Ishikawa (cell line): ENCODE measurements at regions not wholly inside any gene's neighbourhood (a gene's known extent, or its start where the extent isn't known, plus 50 kb on each side); places are given as distances from the start of the nearest gene placed in this dataset.

ENCODE experiments used
- CEBPB ChIP-seq: IDR thresholded peaks from 2 replicates; pipeline ENCODE4 v1.6.1; 2012
- CREB1 ChIP-seq: IDR thresholded peaks from 2 replicates; pipeline ENCODE4 v1.6.1; 2012; ENCODE audit warnings: low read depth
- EGR1 ChIP-seq: IDR thresholded peaks from 2 replicates; pipeline ENCODE4 v1.6.1; 2012
- EP300 ChIP-seq: IDR thresholded peaks from 2 replicates; pipeline ENCODE4 v1.6.1; 2012; ENCODE audit warnings: borderline replicate concordance
- FOXM1 ChIP-seq: IDR thresholded peaks from 2 replicates; pipeline ENCODE4 v1.6.1; 2012; ENCODE audit warnings: low read depth, borderline replicate concordance
- NFIC ChIP-seq: IDR thresholded peaks from 2 replicates; pipeline ENCODE4 v1.6.1; 2012
- RAD21 ChIP-seq: IDR thresholded peaks from 2 replicates; pipeline ENCODE4 v1.6.1; 2012; ENCODE audit warnings: low read depth
- REST ChIP-seq: IDR thresholded peaks from 2 replicates; pipeline ENCODE4 v1.6.1; 2012; ENCODE audit warnings: low read depth, mild to moderate bottlenecking
- TAF1 ChIP-seq: IDR thresholded peaks from 2 replicates; pipeline ENCODE4 v1.6.1; 2012; ENCODE audit warnings: low read depth, mild to moderate bottlenecking
- TCF12 ChIP-seq: IDR thresholded peaks from 2 replicates; pipeline ENCODE4 v1.6.1; 2012; ENCODE audit warnings: low read depth
- TEAD4 ChIP-seq: IDR thresholded peaks from 2 replicates; pipeline ENCODE4 v1.6.1; 2012
- YY1 ChIP-seq: IDR thresholded peaks from 2 replicates; pipeline ENCODE4 v1.6.1; 2012; ENCODE audit warnings: low read depth
- ZBTB7A ChIP-seq: IDR thresholded peaks from 2 replicates; pipeline ENCODE4 v1.6.1; 2012; ENCODE audit warnings: low read depth
- TF ChIP-seq, protein P1 (sequence below): IDR thresholded peaks from 2 replicates; pipeline ENCODE4 v1.6.1; 2012
- TF ChIP-seq, protein P2 (sequence below): IDR thresholded peaks from 2 replicates; pipeline ENCODE4 v1.6.1; 2012

GRCh38 chr7:33714208-33714607 lies 191.1 kb upstream of the BMPER start:
- TF ChIP-seq FOXM1 (no peak), CREB1 (no peak), NFIC (no peak), CEBPB (no peak), YY1 (no peak)

DNA sequence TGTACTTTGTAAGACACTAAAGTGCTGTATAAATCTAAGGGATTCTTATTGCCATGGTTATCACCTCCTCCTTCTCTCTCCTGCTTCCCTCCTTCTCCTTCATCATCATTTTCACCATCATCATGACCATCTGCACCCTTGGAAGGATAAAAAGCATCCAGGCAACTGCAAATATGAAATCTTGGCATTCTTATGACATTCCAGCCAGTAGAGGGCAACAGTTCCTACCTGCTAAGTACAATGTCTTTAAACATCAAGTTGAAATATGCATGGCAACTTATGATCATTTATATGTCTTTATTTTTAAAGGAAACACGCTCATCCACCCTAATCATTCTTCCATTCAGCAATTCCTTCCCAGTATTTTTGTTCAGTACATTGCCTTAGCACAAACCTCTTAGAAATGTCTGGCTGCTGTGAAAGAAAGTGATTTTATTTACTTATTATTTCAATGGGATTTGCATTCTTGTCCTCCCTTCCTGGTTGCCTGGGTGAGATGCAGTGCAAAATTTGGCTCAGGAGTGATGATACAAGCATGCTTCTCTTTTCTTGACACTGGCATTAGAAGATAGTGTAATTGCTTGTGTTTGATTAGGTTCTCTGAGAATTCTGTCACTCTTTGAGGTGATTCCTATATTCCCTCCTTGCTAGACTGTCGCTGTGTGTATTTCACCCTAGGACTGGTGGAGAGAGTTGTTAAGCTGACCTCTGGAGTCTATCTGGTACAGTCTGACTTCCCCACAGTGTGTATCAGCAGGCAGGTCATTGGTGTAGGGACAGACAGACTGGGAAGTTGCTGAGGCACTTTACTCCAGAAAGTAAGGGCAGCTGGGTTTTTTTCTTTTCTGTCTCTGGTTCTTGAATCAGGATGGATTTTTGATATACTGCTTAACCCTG lies 188.5 kb upstream of the BMPER start:
- TF ChIP-seq YY1 (no peak), FOXM1 (no peak), REST (no peak), CEBPB (no peak), RAD21 (peak; percentile 46), ZBTB7A (no peak), TCF12 (no peak), TEAD4 (peak; percentile 99)
- TF ChIP-seq, protein P1, sequence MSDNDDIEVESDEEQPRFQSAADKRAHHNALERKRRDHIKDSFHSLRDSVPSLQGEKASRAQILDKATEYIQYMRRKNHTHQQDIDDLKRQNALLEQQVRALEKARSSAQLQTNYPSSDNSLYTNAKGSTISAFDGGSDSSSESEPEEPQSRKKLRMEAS = no peak
- TF ChIP-seq, protein P2, sequence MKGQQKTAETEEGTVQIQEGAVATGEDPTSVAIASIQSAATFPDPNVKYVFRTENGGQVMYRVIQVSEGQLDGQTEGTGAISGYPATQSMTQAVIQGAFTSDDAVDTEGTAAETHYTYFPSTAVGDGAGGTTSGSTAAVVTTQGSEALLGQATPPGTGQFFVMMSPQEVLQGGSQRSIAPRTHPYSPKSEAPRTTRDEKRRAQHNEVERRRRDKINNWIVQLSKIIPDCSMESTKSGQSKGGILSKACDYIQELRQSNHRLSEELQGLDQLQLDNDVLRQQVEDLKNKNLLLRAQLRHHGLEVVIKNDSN = no peak

GRCh38 chr7:33719059-33719581 lies 186.2 kb upstream of the BMPER start:
- TF ChIP-seq TEAD4 (no peak), REST (no peak), TAF1 (no peak), EGR1 (no peak), FOXM1 (no peak), YY1 (no peak), EP300 (no peak), CREB1 (no peak), NFIC (no peak), RAD21 (no peak), ZBTB7A (no peak)
- TF ChIP-seq, protein P1 = no peak
- TF ChIP-seq, protein P2 = no peak

DNA sequence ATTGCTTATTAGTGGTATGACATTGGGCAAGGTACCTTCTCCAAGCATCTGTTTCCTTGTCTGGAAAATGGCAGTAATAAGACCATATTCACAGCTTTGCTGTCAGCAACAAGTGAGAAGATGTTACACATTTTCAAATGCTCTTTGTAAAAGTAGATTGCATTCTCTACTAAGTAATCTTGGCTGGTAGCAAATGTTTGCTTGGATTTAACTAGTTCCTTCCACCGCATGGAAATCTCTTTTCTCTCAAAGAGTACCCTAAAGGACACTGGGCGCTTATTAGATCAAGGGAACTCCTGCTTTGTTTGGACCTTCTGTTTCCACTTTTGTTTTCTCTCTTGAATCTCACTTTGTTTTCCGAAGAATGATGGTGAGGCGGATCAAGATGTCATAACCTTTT lies 185.2 kb upstream of the BMPER start:
- TF ChIP-seq CEBPB = no peak
- TF ChIP-seq TEAD4 = no peak
- TF ChIP-seq, protein P1 = no peak
- TF ChIP-seq NFIC = no peak
- no peak for TF ChIP-seq REST
